ENCODE measurements at regions not wholly inside any gene's neighbourhood (a gene's known extent, or its start where the extent isn't known, plus 50 kb on each side); places are given as distances from the start of the nearest gene placed in this dataset.
"Not testable (repeated sequence)": the region's sequence is repeated elsewhere in the genome, so short reads cannot be mapped to it uniquely, and the experiment has no call there.

- no peaks in the 10 kb centered on the region for H3K9me3 ChIP-seq (ENCODE audit: control insufficient read depth, insufficient read depth, low read length)
- no peaks in the 10 kb centered on the region for H3K4me1 ChIP-seq (ENCODE audit: control insufficient read depth, insufficient read depth, low read length)
- H3K27me3 ChIP-seq (ENCODE audit: control insufficient read depth, insufficient read depth, low read length) = no peaks in the 10 kb centered on the region
- H3K9ac ChIP-seq (ENCODE audit: low read depth, low read length) = no peak overlapping the region
- H3K36me3 ChIP-seq (ENCODE audit: control insufficient read depth, insufficient read depth, low read length) = no peaks in the 10 kb centered on the region
- H3K4me3 ChIP-seq (ENCODE audit: low read depth, low read length) = no peak overlapping the region
These were observed 412.0 kb downstream of the SLITRK1 start for GRCh38 chr13:83470133-83470797.

GRCh38 chr13:83453723-83454122, 428.6 kb downstream of the SLITRK1 start:
- Histone ChIP-seq H3K27me3 (ENCODE audit: control insufficient read depth, insufficient read depth, low read length) (no peaks in the 10 kb centered on the region), H3K36me3 (ENCODE audit: control insufficient read depth, insufficient read depth, low read length) (no peaks in the 10 kb centered on the region), H3K4me1 (ENCODE audit: control insufficient read depth, insufficient read depth, low read length) (no peaks in the 10 kb centered on the region), H3K9ac (ENCODE audit: low read depth, low read length) (no peak overlapping the region), H3K9me3 (ENCODE audit: control insufficient read depth, insufficient read depth, low read length) (no peaks in the 10 kb centered on the region), H3K4me3 (ENCODE audit: low read depth, low read length) (no peak overlapping the region)

GRCh38 chr13:83453300-83453699, 429.0 kb downstream of the SLITRK1 start:
- Histone ChIP-seq H3K9ac (ENCODE audit: low read depth, low read length) (no peak overlapping the region), H3K27me3 (ENCODE audit: control insufficient read depth, insufficient read depth, low read length) (no peaks in the 10 kb centered on the region), H3K4me3 (ENCODE audit: low read depth, low read length) (no peak overlapping the region), H3K36me3 (ENCODE audit: control insufficient read depth, insufficient read depth, low read length) (no peaks in the 10 kb centered on the region), H3K9me3 (ENCODE audit: control insufficient read depth, insufficient read depth, low read length) (no peaks in the 10 kb centered on the region), H3K4me1 (ENCODE audit: control insufficient read depth, insufficient read depth, low read length) (no peaks in the 10 kb centered on the region)

- H3K4me3 ChIP-seq (ENCODE audit: low read depth, low read length) = no peak overlapping the region
- H3K27me3 ChIP-seq (ENCODE audit: control insufficient read depth, insufficient read depth, low read length) = no peaks in the 10 kb centered on the region
- H3K9me3 ChIP-seq (ENCODE audit: control insufficient read depth, insufficient read depth, low read length) = no peaks in the 10 kb centered on the region
- no peaks in the 10 kb centered on the region for H3K36me3 ChIP-seq (ENCODE audit: control insufficient read depth, insufficient read depth, low read length)
- H3K9ac ChIP-seq (ENCODE audit: low read depth, low read length) = no peak overlapping the region
- no peaks in the 10 kb centered on the region for H3K4me1 ChIP-seq (ENCODE audit: control insufficient read depth, insufficient read depth, low read length)
These were observed 429.9 kb downstream of the SLITRK1 start for GRCh38 chr13:83452292-83452950.

GRCh38 chr13:83450591-83450990, 431.7 kb downstream of the SLITRK1 start:
- no peaks in the 10 kb centered on the region for H3K4me1 ChIP-seq (ENCODE audit: control insufficient read depth, insufficient read depth, low read length)
- H3K9me3 ChIP-seq (ENCODE audit: control insufficient read depth, insufficient read depth, low read length) = no peaks in the 10 kb centered on the region
- H3K36me3 ChIP-seq (ENCODE audit: control insufficient read depth, insufficient read depth, low read length) = no peaks in the 10 kb centered on the region
- H3K27me3 ChIP-seq (ENCODE audit: control insufficient read depth, insufficient read depth, low read length) = no peaks in the 10 kb centered on the region
- no peak overlapping the region for H3K4me3 ChIP-seq (ENCODE audit: low read depth, low read length)
- no peak overlapping the region for H3K9ac ChIP-seq (ENCODE audit: low read depth, low read length)

- Histone ChIP-seq H3K4me1 (ENCODE audit: control insufficient read depth, insufficient read depth, low read length) (no peaks in the 10 kb centered on the region), H3K36me3 (ENCODE audit: control insufficient read depth, insufficient read depth, low read length) (no peaks in the 10 kb centered on the region), H3K27me3 (ENCODE audit: control insufficient read depth, insufficient read depth, low read length) (no peaks in the 10 kb centered on the region), H3K4me3 (ENCODE audit: low read depth, low read length) (no peak overlapping the region), H3K9ac (ENCODE audit: low read depth, low read length) (no peak overlapping the region), H3K9me3 (ENCODE audit: control insufficient read depth, insufficient read depth, low read length) (no peaks in the 10 kb centered on the region)
These were observed 432.4 kb downstream of the SLITRK1 start for GRCh38 chr13:83449668-83450395.

- no peaks in the 10 kb centered on the region for H3K4me1 ChIP-seq (ENCODE audit: control insufficient read depth, insufficient read depth, low read length)
- no peaks in the 10 kb centered on the region for H3K9me3 ChIP-seq (ENCODE audit: control insufficient read depth, insufficient read depth, low read length)
- no peak overlapping the region for H3K4me3 ChIP-seq (ENCODE audit: low read depth, low read length)
- H3K9ac ChIP-seq (ENCODE audit: low read depth, low read length) = no peak overlapping the region
- no peaks in the 10 kb centered on the region for H3K27me3 ChIP-seq (ENCODE audit: control insufficient read depth, insufficient read depth, low read length)
- no peaks in the 10 kb centered on the region for H3K36me3 ChIP-seq (ENCODE audit: control insufficient read depth, insufficient read depth, low read length)
These were observed 441.8 kb downstream of the SLITRK1 start for GRCh38 chr13:83440465-83440864.

- H3K4me3 ChIP-seq (ENCODE audit: low read depth, low read length); H3K9ac ChIP-seq (ENCODE audit: low read depth, low read length); H3K4me1 ChIP-seq (ENCODE audit: control insufficient read depth, insufficient read depth, low read length); H3K27me3 ChIP-seq (ENCODE audit: control insufficient read depth, insufficient read depth, low read length); H3K9me3 ChIP-seq (ENCODE audit: control insufficient read depth, insufficient read depth, low read length); H3K36me3 ChIP-seq (ENCODE audit: control insufficient read depth, insufficient read depth, low read length): not testable (repeated sequence)
These were observed 442.8 kb downstream of the SLITRK1 start for GRCh38 chr13:83439464-83439863.

GRCh38 chr13:83423861-83424260, 458.4 kb downstream of the SLITRK1 start:
- H3K27me3 ChIP-seq (ENCODE audit: control insufficient read depth, insufficient read depth, low read length) = no peaks in the 10 kb centered on the region
- no peak overlapping the region for H3K9ac ChIP-seq (ENCODE audit: low read depth, low read length)
- peaks cover 2% of the 10 kb centered on the region for H3K4me1 ChIP-seq (ENCODE audit: control insufficient read depth, insufficient read depth, low read length)
- no peaks in the 10 kb centered on the region for H3K9me3 ChIP-seq (ENCODE audit: control insufficient read depth, insufficient read depth, low read length)
- no peaks in the 10 kb centered on the region for H3K36me3 ChIP-seq (ENCODE audit: control insufficient read depth, insufficient read depth, low read length)
- no peak overlapping the region for H3K4me3 ChIP-seq (ENCODE audit: low read depth, low read length)

- Histone ChIP-seq H3K9me3 (ENCODE audit: control insufficient read depth, insufficient read depth, low read length) (no peaks in the 10 kb centered on the region), H3K9ac (ENCODE audit: low read depth, low read length) (no peak overlapping the region)
These were observed 458.9 kb downstream of the SLITRK1 start for GRCh38 chr13:83423381-83423780.

GRCh38 chr13:83414393-83414792, 467.9 kb downstream of the SLITRK1 start:
- H3K9me3 ChIP-seq (ENCODE audit: control insufficient read depth, insufficient read depth, low read length) = no peaks in the 10 kb centered on the region
- no peak overlapping the region for H3K4me3 ChIP-seq (ENCODE audit: low read depth, low read length)
- no peaks in the 10 kb centered on the region for H3K4me1 ChIP-seq (ENCODE audit: control insufficient read depth, insufficient read depth, low read length)
- H3K9ac ChIP-seq (ENCODE audit: low read depth, low read length) = no peak overlapping the region
- H3K36me3 ChIP-seq (ENCODE audit: control insufficient read depth, insufficient read depth, low read length) = no peaks in the 10 kb centered on the region
- no peaks in the 10 kb centered on the region for H3K27me3 ChIP-seq (ENCODE audit: control insufficient read depth, insufficient read depth, low read length)

More at GRCh38 chr13:83423381-83423780, 458.9 kb downstream of the SLITRK1 start:
- H3K4me3 ChIP-seq (ENCODE audit: low read depth, low read length) = no peak overlapping the region
- no peaks in the 10 kb centered on the region for H3K36me3 ChIP-seq (ENCODE audit: control insufficient read depth, insufficient read depth, low read length)
- H3K4me1 ChIP-seq (ENCODE audit: control insufficient read depth, insufficient read depth, low read length) = peaks cover 2% of the 10 kb centered on the region
- H3K27me3 ChIP-seq (ENCODE audit: control insufficient read depth, insufficient read depth, low read length) = no peaks in the 10 kb centered on the region

- no peaks in the 10 kb centered on the region for H3K27me3 ChIP-seq (ENCODE audit: control insufficient read depth, insufficient read depth, low read length)
- H3K9ac ChIP-seq (ENCODE audit: low read depth, low read length) = no peak overlapping the region
- H3K4me1 ChIP-seq (ENCODE audit: control insufficient read depth, insufficient read depth, low read length) = no peaks in the 10 kb centered on the region
These were observed 495.7 kb downstream of the SLITRK1 start for GRCh38 chr13:83386609-83387008.

More at GRCh38 chr13:83386609-83387008, 495.7 kb downstream of the SLITRK1 start:
- H3K36me3 ChIP-seq (ENCODE audit: control insufficient read depth, insufficient read depth, low read length) = no peaks in the 10 kb centered on the region
- no peaks in the 10 kb centered on the region for H3K9me3 ChIP-seq (ENCODE audit: control insufficient read depth, insufficient read depth, low read length)
- no peak overlapping the region for H3K4me3 ChIP-seq (ENCODE audit: low read depth, low read length)
